Posterior vena cava (tissue), 2 donors: ENCODE measurements at regions not wholly inside any gene's neighbourhood (a gene's known extent, or its start where the extent isn't known, plus 50 kb on each side); places are given as distances from the start of the nearest gene placed in this dataset.

Experiments used
- DNase-seq: peaks from one replicate; pipeline ENCODE4 v3.0.0-alpha.2; 2020; ENCODE audit warnings: low spot score
- intact Hi-C, 2 donors: fragments of 100-400 bp; cut with DNase I; formaldehyde crosslinking; loops; one replicate each; pipeline versions ENCODE4 v1.14.1 to v1.14.2; 2022 to 2023
- donor health status: DM: yes; HTN: yes; CAD: no.
- donor health status: DM: yes; HTN: yes; CAD: no.

GRCh38 chr13:39224671-39225240 is 186.5 kb downstream of the NHLRC3 start:
- intact Hi-C loops = loop anchor here in 1 of 2 donors (5.0 kb wide), 1 partner anchor 1863 kb away; no protein-coding TSS in a partner anchor

GRCh38 chr13:39225860-39226259 is 187.6 kb downstream of the NHLRC3 start:
- no peak for DNase-seq
- intact Hi-C loops = loop anchor here in 1 of 2 donors (5.0 kb wide), 1 partner anchor 1861 kb away; no protein-coding TSS in a partner anchor

More at GRCh38 chr13:39224671-39225240, 186.5 kb downstream of the NHLRC3 start:
- DNase-seq = no peak

DNA sequence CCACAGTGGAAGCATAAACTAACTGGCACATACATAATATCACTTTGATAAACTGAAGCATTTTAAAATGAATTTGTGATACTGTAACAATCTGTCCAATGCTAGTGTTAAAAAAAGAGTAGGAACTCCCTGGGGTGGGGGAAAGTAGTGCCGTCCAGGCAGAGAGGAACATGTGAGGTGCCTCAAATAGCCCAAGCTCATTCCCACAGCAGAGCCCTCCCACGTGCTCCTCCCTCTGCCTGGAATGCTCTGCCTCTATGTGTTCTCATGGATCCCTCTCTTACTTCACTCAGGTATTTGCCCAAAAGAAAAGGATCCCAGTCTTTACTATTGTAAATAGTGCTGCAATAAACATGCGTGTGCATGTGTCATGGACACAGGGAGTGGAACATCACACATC is 188.1 kb downstream of the NHLRC3 start:
- intact Hi-C loops = loop anchor here in 1 of 2 donors (5.0 kb wide), 1 partner anchor 1861 kb away; no protein-coding TSS in a partner anchor

GRCh38 chr13:39232401-39232980 is 194.2 kb downstream of the NHLRC3 start:
- intact Hi-C loops = no loop called here
- no peak for DNase-seq

More for the DNA sequence above, 188.1 kb downstream of the NHLRC3 start:
- DNase-seq = no peak

- intact Hi-C loops = no loop called here
- no peak for DNase-seq
Observed at GRCh38 chr13:39232999-39233398, 194.7 kb downstream of the NHLRC3 start.

- no peak for DNase-seq
- intact Hi-C loops = no loop called here
Observed at GRCh38 chr13:39233519-39233918, 195.3 kb downstream of the NHLRC3 start.

GRCh38 chr13:39244561-39245230 is 206.4 kb downstream of the NHLRC3 start:
- intact Hi-C loops = no loop called here
- DNase-seq = no peak

GRCh38 chr13:39245688-39246087 is 207.4 kb downstream of the NHLRC3 start:
- intact Hi-C loops = no loop called here
- DNase-seq = no peak

DNA sequence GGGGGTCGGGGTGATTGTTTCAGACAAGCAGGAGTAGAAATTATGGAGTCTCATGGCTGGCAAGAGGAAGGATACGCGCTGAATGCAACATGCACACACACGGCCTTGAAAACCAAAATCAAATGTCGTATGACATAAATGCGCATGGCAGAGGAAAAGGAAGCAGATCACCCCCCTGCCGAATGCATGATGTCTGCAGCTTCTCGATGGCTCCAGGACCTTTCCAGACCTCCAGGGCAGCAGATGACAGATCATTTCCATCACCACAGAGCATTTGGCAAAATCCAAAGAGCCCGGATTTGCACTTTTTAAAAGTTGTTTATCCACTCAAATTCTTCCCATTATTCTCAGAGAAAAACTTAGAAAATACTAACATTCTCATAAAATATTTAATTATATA is 211.7 kb downstream of the NHLRC3 start:
- no peak for DNase-seq
- intact Hi-C loops = no loop called here

- intact Hi-C loops = no loop called here
Observed at GRCh38 chr13:39250440-39250839, 212.2 kb downstream of the NHLRC3 start.

DNA sequence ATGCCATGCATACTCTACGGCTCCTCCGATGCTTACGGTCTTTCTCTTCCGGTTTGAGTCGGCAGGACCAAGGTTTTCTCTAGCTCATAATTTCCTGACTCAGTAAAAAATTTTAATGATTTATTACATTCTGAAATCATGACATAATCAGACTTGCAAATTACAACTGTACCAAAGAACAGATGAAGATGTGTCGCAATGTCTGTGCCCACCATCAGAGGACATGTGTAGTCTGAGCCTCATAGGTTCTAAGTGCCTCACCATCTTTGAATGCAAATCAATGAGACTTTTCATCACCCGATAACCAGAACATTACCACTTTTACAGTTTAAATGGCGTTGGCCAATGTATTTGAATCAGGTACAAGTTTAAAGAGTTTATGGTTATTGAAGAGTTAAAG is 213.1 kb downstream of the NHLRC3 start:
- intact Hi-C loops = no loop called here
- DNase-seq = no peak

More at GRCh38 chr13:39250440-39250839, 212.2 kb downstream of the NHLRC3 start:
- no peak for DNase-seq

GRCh38 chr13:39253774-39254173 is 215.5 kb downstream of the NHLRC3 start:
- DNase-seq = no peak
- intact Hi-C loops = no loop called here

GRCh38 chr13:39254601-39255000 is 216.3 kb downstream of the NHLRC3 start:
- no peak for DNase-seq
- intact Hi-C loops = no loop called here

- intact Hi-C loops = no loop called here
- no peak for DNase-seq
Observed at GRCh38 chr13:39257642-39258041, 219.4 kb downstream of the NHLRC3 start.

GRCh38 chr13:39259371-39260140 is 221.3 kb downstream of the NHLRC3 start:
- intact Hi-C loops = loop anchor here in 1 of 2 donors (10.0 kb wide), 1 partner anchor 115 kb away; no protein-coding TSS in a partner anchor
- DNase-seq = no peak

DNA sequence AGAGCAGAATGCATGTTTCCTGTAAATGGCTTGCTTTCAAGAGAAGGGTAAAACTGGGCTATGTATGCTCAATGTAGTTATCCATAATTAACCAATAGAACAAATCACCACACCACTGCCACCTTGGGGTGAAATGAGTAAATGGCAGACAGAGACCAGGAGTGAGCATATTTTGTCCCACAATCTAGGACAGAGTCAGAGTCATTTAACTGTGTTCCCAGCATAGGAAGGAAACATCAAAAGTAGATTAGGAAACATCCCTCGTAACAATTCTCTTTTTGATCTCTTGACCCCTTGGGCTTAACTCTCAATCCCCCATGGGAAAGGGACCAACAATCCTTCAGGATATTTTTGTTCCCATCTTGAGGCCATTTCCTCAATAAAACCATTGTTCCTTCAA is 224.8 kb downstream of the NHLRC3 start:
- DNase-seq = no peak
- intact Hi-C loops = loop anchor here in 1 of 2 donors (10.0 kb wide), 1 partner anchor 118 kb away; no protein-coding TSS in a partner anchor

- no peak for DNase-seq
- intact Hi-C loops = loop anchor here in 1 of 2 donors (10.0 kb wide), 1 partner anchor 119 kb away; no protein-coding TSS in a partner anchor
Observed at GRCh38 chr13:39263531-39263930, 225.3 kb downstream of the NHLRC3 start.

DNA sequence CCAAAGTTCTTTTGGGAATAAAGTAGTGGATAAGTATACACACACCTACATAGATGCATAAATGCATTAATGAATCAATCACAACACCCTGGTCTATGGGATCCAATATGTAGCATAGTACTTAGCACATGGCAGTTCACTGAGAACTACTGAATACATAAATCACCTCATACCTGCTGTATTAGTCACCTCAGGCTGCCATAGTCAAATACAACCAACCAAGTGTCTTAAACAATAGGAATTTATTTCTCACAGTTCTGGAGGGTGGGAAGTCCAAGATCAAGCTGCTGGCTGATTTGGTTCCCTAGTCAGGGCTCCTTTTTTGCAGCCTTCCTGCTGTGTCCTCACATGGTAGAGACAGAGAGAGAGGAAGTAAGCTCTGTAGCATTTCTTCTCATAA is 228.2 kb downstream of the NHLRC3 start:
- intact Hi-C loops = loop anchor here in 1 of 2 donors (10.0 kb wide), 1 partner anchor 122 kb away; no protein-coding TSS in a partner anchor

DNA sequence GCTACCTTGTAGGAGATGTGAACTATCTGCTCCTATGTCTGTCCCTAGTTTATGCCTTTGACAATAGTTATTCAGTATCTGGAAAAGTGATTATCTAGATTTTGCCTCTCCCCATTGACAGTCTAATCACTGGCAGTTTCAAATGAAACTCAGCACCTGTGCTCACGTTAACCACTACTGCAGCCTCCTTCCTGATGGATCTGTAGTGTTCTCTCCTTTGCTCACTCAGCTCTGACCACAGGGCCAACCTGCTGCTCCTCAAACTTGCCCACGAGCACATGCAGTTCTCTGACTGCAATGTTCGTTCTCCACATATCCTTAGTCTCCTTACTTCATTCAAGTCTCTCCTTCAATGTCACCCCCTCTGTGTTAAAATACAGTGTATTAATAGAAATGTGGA is 230.1 kb downstream of the NHLRC3 start:
- intact Hi-C loops = loop anchor here in 1 of 2 donors (10.0 kb wide), 1 partner anchor 124 kb away; no protein-coding TSS in a partner anchor
- DNase-seq = no peak

More for the DNA sequence above, 228.2 kb downstream of the NHLRC3 start:
- no peak for DNase-seq
